Progenitor cell of endocrine pancreas (in vitro differentiated cells): ENCODE measurements at regions not wholly inside any gene's neighbourhood (a gene's known extent, or its start where the extent isn't known, plus 50 kb on each side); places are given as distances from the start of the nearest gene placed in this dataset.

Experiments used
- DNase-seq: peaks from one replicate; pipeline ENCODE4 v3.0.0; 2021; ENCODE audit warnings: low spot score; ENCODE audit not compliant: unreplicated experiment
- H3K27ac Mint-ChIP-seq: 2 replicates; pipeline ENCODE4 v1.8.0; 2021; ENCODE audit warnings: mild to moderate bottlenecking, moderate library complexity, mixed read lengths
- H3K27me3 Mint-ChIP-seq: 2 replicates; pipeline ENCODE4 v1.8.0; 2021; ENCODE audit warnings: mixed read lengths
- H3K36me3 Mint-ChIP-seq: 2 replicates; pipeline ENCODE4 v1.8.0; 2022; ENCODE audit warnings: mixed read lengths; ENCODE audit not compliant: insufficient read depth
- H3K4me1 Mint-ChIP-seq: 2 replicates; pipeline ENCODE4 v1.8.0; 2021; ENCODE audit warnings: low read depth, mixed read lengths
- H3K4me3 Mint-ChIP-seq: 2 replicates; pipeline ENCODE4 v1.8.0; 2021; ENCODE audit warnings: low read depth, mild to moderate bottlenecking, moderate library complexity, mixed read lengths
- H3K9me3 Mint-ChIP-seq: 2 replicates; pipeline ENCODE4 v1.8.0; 2021; ENCODE audit warnings: low read depth, mixed read lengths
- TF ChIP-seq, protein P1 (sequence below): fragments of 200-600 bp; sonication (generic); IDR thresholded peaks from one replicate; pipeline ENCODE4 v1.5.0; 2021; ENCODE audit warnings: antibody characterized with exemption, mild to moderate bottlenecking; ENCODE audit not compliant: unreplicated experiment

DNA sequence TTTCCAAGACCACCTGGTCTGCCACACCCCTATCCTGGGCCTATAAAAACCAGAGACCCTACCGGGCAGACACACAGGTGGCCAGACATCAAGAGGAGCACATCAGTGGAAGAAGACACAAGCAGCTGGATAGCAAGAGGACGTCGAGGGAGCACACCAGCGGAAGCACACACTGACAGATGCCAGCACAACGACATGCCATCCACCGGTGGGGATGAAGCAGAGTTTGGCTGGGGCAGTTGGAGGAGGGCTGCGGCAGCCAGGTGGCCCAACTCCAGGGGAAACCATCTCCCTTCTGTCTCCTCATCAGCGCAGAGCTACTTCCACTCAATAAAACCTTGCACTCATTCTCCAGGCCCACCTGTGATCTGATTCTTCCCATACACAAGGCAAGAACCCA lies 200.6 kb downstream of the PCDH17 start:
- H3K36me3 Mint-ChIP-seq, result no peaks in the 10 kb centered on the region
- H3K4me1 Mint-ChIP-seq, result peaks cover 7% of the 10 kb centered on the region
- no peak for DNase-seq
- H3K9me3 Mint-ChIP-seq, result peaks cover 3% of the 10 kb centered on the region
- no peaks in the 10 kb centered on the region for H3K27me3 Mint-ChIP-seq
- H3K27ac Mint-ChIP-seq, result no peak overlapping the region
- H3K4me3 Mint-ChIP-seq, result no peak overlapping the region
- TF ChIP-seq, protein P1, sequence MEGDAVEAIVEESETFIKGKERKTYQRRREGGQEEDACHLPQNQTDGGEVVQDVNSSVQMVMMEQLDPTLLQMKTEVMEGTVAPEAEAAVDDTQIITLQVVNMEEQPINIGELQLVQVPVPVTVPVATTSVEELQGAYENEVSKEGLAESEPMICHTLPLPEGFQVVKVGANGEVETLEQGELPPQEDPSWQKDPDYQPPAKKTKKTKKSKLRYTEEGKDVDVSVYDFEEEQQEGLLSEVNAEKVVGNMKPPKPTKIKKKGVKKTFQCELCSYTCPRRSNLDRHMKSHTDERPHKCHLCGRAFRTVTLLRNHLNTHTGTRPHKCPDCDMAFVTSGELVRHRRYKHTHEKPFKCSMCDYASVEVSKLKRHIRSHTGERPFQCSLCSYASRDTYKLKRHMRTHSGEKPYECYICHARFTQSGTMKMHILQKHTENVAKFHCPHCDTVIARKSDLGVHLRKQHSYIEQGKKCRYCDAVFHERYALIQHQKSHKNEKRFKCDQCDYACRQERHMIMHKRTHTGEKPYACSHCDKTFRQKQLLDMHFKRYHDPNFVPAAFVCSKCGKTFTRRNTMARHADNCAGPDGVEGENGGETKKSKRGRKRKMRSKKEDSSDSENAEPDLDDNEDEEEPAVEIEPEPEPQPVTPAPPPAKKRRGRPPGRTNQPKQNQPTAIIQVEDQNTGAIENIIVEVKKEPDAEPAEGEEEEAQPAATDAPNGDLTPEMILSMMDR, result no peak

DNA sequence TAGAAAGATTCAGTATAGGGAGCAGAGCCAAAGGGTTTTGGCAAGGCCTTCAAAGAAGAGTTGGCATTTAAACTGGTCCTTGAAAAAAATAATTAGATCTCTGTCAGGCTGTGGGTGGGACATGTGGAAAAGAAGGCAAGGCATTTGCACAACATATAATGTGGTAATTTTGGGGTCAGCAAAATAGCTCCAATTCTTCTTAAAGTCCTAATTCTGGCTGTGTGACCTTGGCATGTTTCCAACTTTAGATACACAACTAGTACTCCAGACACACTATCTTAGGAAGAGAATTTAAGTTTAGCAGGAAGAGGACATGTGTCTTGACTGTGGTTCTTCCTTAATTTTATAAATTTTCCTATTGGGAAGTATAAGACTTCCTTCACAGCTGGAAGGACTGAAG lies 206.3 kb downstream of the PCDH17 start:
- H3K27ac Mint-ChIP-seq, result no peak overlapping the region
- peaks cover 7% of the 10 kb centered on the region for H3K9me3 Mint-ChIP-seq
- TF ChIP-seq, protein P1, result no peak
- H3K36me3 Mint-ChIP-seq, result no peaks in the 10 kb centered on the region
- H3K4me1 Mint-ChIP-seq, result peaks cover 7% of the 10 kb centered on the region
- DNase-seq, result no peak
- H3K27me3 Mint-ChIP-seq, result no peaks in the 10 kb centered on the region
- H3K4me3 Mint-ChIP-seq, result no peak overlapping the region

DNA sequence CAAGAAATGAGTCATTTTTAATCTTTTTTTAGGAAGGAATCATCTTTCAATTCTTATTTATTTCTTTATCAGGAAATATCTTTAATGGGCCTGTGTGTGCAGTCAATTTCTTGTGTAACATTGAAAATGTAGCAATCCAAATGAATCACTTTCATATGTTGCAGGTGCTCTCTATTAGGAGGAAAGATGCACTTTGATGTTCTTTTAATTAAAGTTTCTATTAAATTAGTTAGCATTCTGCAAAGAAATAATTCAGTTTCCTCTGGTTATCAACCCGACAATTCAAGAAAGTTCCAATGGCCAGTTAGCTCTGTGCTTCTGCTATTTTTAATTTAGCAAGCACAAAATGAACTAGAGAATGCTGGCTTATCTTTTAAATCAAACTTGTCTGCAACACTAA lies 212.0 kb downstream of the PCDH17 start:
- Mint-ChIP-seq H3K27me3 (no peaks in the 10 kb centered on the region), H3K4me3 (no peak overlapping the region), H3K9me3 (peaks cover 24% of the 10 kb centered on the region), H3K36me3 (peaks cover 8% of the 10 kb centered on the region), H3K27ac (no peak overlapping the region), H3K4me1 (no peaks in the 10 kb centered on the region)
- DNase-seq, result no peak
- TF ChIP-seq, protein P1, result no peak

DNA sequence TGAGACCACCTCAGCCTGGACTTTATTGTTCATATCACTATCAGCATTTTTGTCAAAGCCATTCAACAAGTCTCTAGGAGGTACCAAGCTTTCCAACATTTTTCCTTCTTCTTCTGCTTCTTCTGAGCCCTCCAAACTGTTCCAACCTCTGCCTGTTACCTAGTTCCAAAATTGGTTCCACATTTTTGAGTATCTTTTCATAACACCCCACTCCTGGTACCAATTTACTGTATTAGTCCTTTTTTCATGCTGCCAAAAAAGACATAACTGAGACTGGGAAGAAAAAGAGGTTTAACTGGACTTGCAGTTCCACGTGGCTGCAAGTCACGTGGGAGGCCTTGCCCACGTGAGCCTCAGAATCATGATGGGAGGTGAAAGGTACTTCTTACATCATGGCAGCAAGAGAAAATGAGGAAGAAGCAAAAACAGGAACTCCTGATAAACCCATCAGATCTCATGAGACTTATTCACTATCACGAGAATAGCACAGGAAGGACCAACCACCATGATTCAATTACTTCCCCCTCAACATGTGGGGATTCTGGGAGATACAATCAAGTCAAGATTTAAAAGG lies 215.1 kb downstream of the PCDH17 start:
- no peak overlapping the region for H3K27ac Mint-ChIP-seq
- H3K9me3 Mint-ChIP-seq, result peaks cover 20% of the 10 kb centered on the region
- H3K4me1 Mint-ChIP-seq, result no peaks in the 10 kb centered on the region
- TF ChIP-seq, protein P1, result no peak
- DNase-seq, result no peak
- H3K27me3 Mint-ChIP-seq, result no peaks in the 10 kb centered on the region
- H3K36me3 Mint-ChIP-seq, result peaks cover 8% of the 10 kb centered on the region
- H3K4me3 Mint-ChIP-seq, result no peak overlapping the region

DNA sequence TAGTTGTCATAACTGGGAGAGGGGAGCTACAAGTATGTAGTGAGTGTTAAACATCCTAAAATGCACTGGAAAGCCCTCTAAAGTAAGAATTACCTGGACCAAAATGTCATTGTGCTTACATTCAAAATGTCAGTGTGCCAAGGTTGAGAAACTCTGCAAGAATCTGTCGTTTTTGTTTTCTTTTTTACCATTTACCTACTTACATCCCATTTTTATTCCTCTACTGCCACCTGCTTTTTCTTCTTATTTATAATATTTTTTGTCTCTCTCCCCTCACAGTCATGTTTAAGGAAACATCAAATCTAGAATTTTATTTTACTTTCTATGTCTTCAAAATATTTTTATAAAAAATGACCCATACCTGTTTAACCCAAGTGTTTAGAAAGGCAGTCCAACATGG lies 226.4 kb downstream of the PCDH17 start:
- Mint-ChIP-seq H3K27ac (no peak overlapping the region), H3K4me1 (peaks cover 2% of the 10 kb centered on the region), H3K9me3 (no peaks in the 10 kb centered on the region), H3K27me3 (no peaks in the 10 kb centered on the region), H3K4me3 (no peak overlapping the region), H3K36me3 (no peaks in the 10 kb centered on the region)
- TF ChIP-seq, protein P1, result no peak
- no peak for DNase-seq
